ENCODE measurements at regions not wholly inside any gene's neighbourhood (a gene's known extent, or its start where the extent isn't known, plus 50 kb on each side); places are given as distances from the start of the nearest gene placed in this dataset.

- no peak for DNase-seq
Observed at GRCh38 chr11:70631624-70632047, 233.3 kb downstream of the CTTN start.

DNA sequence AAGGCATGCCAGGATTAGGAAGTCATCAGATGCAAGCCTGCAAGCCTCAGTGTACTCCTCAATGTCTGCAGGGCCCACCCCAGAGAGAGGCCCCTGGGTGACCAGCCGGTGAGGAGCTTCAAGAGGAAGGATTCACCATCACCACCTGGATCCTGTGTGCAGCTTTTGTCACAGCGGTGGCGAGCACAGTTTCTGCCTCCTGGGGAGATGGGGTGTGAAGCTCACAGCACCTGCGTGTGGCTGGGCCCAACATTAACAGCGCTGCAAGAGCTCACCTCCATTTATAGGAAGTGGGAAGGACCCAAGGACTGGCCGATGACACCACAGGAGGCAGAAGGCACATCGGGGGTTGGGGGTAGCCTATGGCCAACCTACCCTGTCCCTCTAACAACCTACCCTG, 235.3 kb downstream of the CTTN start:
- no peak for DNase-seq

GRCh38 chr11:70636659-70637058, 238.3 kb downstream of the CTTN start:
- no peak for DNase-seq

DNA sequence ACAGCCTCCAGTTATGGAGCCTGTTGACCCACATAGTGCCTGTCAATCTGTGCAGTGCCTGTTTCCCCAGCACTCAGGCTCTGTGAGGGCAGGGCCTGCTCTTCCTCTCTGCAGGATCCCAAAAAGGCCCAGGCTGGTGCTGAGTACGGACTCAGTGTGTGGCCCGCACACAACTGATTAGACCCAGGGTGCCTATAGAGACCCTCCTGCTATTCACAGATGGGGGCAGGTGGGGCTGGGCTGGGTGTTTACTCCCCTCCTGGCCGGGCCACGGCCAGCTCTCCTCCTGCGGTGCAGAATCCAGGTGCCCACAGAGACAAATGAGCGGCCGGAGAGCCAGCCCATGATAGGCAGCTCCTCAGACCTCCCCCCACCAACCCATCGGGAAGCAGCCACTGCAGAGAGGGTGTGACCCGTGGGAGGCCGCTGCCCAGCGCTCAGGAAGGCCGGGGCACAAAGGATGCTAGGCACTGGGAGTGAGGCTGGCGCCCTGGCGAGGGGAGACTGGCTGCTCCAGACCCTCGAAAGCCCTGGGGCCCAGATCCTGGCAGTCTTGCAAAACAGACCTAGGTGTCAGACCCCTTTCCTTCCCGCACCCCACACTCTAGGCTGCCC, 239.0 kb downstream of the CTTN start:
- DNase-seq: no peak

DNA sequence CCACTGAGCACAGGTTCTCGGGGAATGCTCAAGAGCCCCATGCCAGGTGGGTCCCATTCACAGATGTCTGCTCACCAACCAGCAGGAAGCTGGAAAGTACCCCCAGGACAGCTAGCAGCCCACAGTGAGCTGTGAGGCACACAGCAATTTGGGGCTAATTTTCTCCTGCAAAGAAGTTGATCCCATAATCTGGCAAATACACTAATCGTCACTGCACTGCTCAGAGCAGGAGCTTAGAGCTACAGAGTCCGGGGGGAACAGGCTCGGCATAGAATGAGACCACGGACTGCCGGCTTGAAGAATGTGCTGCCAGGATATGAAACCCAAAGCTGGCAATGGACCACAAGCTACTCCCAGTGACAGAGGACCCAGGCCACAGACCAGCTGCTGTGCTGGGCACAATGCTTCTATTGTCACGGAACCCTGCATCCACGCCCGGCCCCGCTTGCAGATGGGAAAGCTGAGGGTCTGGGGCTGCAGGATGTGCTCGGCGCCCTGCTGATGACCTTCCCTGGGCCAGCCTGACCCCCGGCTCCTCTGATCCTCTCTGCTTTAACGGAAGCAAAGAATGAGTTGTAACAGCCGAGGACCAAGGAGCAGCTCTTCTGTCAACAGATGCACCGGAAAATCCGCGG, 239.7 kb downstream of the CTTN start:
- DNase-seq: no peak

DNA sequence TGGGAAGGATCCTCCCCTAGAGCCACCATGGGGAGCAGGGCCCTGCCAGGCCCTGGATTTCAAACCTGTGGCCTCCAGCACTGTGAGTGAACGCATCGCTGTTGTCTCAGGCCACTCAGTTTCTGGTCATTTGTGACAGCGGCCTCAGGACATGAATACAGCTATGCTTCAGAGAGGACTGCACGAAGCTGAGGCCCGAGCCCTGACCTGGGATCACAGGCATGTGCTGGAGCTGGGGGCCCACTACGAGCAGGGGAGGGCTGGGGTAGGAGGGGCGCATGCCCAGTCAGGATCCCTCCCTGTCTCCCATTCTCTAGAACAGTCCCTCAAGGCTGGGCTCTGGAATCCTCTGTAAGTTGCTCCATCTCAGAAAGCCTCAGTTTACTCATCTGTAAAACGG, 242.1 kb downstream of the CTTN start:
- DNase-seq: no peak

DNA sequence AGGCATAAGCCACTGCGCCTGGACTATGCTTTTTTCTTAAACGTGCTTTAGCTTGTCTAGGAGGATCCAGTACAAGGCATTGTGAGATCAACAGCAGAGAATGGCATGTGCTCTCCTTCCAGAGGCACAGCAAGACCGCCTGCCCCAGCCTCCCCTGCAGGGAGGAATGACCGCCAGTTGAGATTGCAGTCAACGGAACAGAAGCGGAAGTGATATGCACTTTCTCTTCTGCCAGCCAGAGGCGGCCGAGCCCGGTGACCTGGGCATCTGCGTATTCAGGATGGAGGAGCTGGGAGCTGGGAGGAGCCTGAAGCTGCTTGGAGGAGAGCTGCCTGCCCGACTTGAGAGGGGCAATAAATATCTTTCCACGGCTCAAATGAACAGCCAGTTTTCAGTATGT, 243.0 kb downstream of the CTTN start:
- no peak for DNase-seq

DNA sequence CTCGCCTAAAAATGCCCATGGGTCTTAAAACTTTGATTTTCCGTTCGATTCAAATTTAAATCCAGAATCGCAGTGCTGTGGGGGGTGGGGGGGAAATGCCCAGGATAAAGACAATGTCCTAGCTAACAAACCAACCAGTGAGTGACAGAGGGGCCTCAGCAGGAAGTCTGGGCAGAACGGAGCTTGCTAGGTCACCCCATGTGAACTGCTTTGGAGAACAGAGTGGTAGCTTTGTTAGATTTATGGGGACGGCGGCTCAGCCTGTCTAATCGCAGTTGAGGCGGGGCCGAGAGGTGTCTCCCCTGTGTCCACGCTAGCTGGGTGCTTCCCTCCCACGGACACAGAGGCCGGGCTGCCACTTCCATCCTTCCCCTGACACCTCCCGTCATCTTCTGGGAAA, 243.9 kb downstream of the CTTN start:
- no peak for DNase-seq

DNA sequence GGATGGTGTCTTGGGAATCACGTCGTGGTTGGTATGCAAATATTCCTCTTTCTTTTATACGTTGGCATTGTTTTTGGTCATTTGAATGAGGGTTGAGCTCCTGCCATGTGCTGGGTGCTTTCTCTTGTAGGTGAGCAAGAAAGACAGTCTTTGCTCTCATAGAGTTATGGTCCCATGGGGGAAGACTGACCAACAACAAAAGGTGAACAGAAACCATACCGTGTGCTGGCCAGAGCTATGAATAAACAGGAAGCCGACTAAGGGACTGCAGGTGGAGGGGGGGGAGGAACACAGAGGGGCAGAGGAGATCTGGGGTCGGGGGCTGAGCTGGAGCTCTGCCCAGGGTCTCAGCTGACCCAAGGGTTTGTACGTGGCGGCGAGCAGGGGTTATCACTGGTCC, 245.3 kb downstream of the CTTN start:
- no peak for DNase-seq

DNA sequence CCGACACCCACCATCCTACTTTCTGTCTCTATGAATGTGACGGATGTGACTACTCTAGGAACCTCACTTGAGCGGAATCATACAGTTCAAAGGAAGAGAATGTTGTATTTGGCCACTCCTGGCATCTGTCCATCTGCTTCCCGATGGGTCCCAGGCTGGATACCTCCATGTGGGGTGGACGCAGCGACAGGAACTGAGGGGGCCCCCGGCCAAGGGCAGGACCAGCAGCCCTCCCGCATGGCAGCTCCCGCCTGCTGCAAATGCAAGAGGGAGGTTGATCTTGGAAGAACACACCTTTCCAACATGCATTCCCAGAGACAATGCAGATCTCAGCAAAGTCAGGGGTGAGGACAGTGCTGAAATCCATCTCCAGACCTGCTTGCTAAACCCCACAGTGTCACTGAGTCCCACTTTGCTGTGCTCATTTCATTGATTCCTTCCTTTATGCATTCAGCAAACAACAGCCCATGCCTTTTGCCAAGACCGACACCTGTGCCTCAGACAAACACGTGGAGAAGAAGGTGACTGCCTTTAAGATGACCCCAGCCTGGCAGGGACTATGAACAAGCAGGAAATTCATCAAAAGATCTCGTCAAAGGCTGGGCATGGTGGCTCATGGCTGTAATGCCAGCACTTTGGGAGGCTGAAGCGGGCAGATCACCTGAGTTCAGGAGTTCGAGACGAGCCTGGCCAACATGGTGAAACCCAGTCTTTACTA, 246.2 kb downstream of the CTTN start:
- DNase-seq: no peak

DNA sequence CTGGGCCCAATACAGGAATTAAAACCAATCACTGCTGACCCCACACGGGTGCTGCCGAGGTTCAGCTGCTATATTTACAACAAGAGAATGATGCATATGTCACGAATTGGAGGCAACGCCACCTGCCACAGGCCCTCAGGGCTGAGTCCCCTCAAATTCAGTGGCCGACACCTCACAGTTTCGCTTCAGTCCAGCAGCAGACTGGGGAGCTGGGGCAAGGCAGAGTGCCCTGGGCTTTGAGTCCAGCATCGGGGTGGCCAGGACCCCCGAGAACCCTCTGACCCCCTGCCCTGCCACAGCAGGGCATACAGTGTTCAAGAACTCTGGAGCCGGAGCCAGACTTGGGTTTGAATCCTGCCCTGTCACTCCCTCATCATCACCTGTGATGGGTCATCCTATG, 247.2 kb downstream of the CTTN start:
- DNase-seq: no peak

DNA sequence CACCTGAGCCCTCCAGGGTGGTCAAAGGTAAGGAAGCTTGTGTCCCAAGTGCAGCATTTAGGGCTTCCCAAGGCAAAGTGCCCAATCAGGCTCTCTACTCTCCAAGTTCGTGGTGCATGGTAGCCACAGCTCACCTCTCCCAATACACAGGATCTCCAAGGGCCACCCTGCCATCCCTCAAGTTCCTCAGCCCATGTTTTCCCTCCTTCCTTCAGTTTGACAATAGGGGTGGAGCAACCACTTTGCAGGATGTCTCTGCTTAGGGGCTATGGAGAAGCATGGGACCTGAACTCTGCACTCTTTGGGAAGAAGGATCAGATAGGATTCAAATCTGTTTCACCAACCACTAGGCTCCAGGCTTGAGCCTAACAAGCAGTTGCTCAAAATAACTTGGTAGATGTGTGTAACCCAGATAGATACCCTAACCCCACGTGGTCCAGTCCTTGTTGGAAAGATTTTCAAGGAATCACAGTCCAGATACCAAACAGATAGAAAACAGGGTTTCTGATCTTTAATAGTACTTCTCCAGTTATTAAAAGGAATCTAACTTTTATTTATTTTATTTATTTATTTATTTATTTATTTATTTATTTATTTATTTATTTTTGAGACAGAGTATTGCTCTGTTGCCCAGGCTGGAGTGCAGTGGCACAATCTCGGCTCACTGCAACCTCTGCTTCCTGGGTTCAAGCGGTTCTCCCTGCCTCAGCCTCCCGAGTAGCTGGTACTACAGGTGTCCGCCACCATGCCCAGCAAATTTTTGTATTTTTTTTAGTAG, 248.1 kb downstream of the CTTN start:
- DNase-seq: no peak

DNA sequence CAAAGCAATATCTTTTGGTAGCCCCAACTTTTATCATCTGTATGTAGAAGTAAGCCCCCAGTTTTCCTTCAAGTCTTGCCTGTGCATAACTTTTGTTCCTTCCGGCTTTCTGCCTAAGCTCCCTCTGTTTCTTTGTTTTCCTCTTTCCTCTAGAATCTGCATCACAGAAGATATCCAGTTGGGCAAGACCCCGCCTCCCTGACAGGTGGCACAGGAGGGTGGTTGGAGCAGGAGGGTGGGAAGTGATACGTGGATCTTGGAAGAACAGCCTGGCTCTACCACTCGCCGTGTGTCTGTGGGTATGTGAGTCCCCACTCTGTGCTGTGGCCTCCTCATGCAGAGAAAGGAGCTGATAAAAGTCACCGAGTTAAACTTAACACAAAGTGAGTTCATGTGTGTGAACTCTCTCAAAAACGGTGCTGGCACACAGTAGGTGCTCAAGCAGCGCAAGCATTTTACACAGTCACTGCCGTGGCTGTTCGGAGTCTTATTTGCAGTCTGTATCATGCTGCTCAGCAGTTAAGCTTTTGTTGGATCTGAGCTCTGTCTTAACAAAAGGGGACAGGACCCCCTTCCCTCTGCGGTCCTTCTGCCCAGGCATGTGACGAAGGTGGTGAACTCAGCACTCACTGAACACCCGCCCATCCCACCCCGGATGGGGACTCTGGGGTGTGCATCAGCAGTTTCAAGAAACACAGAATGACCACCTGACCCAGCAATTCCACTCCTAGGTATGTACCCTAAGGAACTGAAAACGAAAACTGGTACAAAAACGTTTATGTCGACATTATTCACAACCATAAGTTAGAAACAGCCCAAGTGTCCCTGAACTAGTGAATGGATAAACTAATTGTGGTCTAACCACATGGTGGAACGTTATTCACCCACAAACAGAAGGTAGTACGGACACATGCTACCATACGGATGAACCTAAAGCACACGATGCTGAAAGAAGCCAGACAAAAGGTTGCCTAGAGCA, 249.1 kb downstream of the CTTN start:
- no peak for DNase-seq

- DNase-seq: peak in 1 of 2 donors; percentile 7
Observed at GRCh38 chr11:70650075-70650909, 252.0 kb downstream of the CTTN start.

DNA sequence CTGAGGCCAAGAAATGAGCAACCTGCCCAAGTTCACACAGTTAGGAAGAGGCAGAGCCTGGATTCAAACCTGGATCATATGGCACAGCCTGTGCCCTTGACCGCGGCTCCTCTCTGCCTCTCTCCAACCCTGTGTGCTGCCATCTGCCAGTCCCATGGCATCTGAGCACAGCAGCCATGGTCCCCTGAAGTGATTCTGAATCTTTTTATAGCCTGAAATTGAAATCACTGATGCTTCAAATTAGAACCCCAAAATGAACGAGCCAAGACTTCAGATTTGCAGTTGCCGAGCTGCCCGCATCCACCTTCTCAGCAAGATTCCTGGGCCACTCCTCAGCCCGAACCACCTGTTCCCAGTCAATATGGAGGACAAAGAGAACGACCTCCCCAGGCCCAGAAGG, 252.7 kb downstream of the CTTN start:
- no peak for DNase-seq

GRCh38 chr11:70654016-70654415, 255.7 kb downstream of the CTTN start:
- no peak for DNase-seq

DNA sequence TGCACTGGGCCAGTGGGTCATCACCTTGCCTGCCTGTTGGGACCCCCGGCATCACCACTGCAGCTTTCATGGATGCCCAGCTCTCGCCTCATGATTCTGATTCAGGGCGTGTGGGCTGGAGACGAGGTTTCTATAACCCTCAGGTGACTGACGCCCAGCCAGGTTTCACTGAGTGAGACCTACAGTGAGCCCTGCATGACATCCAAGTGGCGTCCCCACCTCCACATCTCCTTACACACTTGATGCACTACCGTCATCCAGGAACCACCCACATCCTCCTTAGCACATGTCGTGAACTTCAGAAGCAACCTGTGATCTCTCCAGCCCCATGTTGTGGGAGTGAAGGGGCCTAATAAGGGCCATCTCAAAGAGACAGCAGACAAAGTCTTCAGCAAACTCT, 257.5 kb downstream of the CTTN start:
- DNase-seq: no peak

- DNase-seq: no peak
Observed at GRCh38 chr11:70656252-70656651, 257.9 kb downstream of the CTTN start.

DNA sequence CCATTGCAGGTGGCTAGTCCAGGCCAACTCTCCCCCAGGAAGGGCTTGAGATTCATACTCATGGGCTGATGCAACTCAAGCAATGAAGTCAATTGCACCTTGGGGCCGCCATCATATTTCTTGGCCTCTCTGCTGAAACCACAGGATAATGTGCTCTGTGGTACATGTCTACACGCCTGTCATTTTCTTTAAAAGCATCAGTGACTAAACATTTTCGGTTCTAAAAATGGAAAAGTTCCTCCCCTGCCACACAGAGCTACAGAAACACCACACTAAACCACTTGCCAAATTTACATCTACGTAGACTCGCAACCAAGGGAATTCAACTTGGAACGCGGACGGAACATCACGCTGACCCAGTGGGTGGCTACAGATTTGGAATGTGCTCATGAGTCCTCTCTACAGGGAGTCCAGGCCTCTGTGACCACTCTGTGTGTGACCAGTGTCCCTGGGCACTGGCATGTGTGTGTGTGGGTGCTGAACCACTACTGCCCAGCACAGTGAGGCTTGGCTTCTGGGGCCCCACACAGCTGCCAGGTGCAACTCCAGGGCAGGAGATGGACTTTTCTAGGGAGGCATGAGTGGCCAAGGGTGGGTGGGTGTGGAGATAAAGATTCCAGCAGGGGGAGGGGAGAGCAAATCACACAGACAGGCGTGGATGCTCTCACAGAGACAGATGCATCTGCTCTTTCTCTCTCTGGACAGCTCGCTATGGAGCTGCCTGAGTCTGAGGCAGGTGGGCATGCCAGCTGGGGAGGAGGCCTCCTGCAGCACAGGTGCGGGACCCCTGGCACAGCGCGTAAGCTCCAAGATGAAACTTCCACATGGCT, 261.9 kb downstream of the CTTN start:
- no peak for DNase-seq

DNA sequence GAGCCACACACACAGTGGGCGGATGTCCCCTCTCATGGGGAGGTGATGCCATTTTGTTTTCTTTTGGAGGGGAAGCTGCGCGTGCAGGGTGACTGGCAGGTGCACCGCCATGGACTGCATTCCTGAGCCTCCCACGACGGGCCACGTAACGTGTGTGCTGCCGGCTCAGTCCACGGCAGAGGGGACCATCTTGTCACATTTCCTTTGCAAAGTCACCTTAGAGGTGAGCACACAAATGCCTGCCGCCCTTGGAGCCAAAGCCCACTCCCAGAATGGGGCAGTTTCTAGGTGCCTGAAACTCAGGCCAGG, 262.5 kb downstream of the CTTN start:
- DNase-seq: no peak

All from CD4-positive, alpha-beta T cell treated with Interferon alpha-2 for 1 hour (primary cell).